Peyer's patch (tissue), 4 donors: ENCODE measurements at regions not wholly inside any gene's neighbourhood (a gene's known extent, or its start where the extent isn't known, plus 50 kb on each side); places are given as distances from the start of the nearest gene placed in this dataset.

Source experiments
- DNase-seq, 3 donors: peaks; one replicate each; pipeline ENCODE4 v3.0.0-alpha.2; 2017 to 2019
- H3K27ac ChIP-seq, 4 donors: fragments of 200-600 bp; sonication (generic); one replicate each; pipeline ENCODE4 v1.5.1; 2016 to 2019
- H3K27me3 ChIP-seq, 2 donors: fragments of 200-600 bp; sonication (generic); one replicate each; pipeline ENCODE4 v1.5.1; 2019
- H3K36me3 ChIP-seq, 3 donors: fragments of 200-600 bp; sonication (generic); one replicate each; pipeline ENCODE4 v1.5.1; 2016 to 2019
- H3K4me1 ChIP-seq, 4 donors: fragments of 200-600 bp; sonication (generic); one replicate each; pipeline ENCODE4 v1.5.1; 2016 to 2019
- H3K4me3 ChIP-seq, 4 donors: fragments of 200-600 bp; sonication (generic); 1 replicate in 3 of 4; 2 replicates in 1 of 4; pipeline ENCODE4 v1.5.1; 2016 to 2019; ENCODE audit warnings: mild to moderate bottlenecking in 1 of 4
- H3K9me3 ChIP-seq, 4 donors: fragments of 200-600 bp; sonication (generic); one replicate each; pipeline ENCODE4 v1.5.1; 2016 to 2019; ENCODE audit warnings: mild to moderate bottlenecking in 1 of 4
- CTCF ChIP-seq, 6 experiments: fragments of 450-650 bp in 4 of 6; fragments of 200-600 bp in 2 of 6; sonication (generic) in 1 of 6; IDR thresholded peaks; one replicate each; pipeline ENCODE4 v1.5.1; 2017 to 2019; ENCODE audit warnings: antibody characterized with exemption in 6 of 6, mild to moderate bottlenecking in 3 of 6, moderate library complexity in 1 of 6
- POLR2A ChIP-seq, 2 donors: fragments of 450-650 bp; IDR thresholded peaks; one replicate each; pipeline ENCODE4 v1.5.1; 2017; ENCODE audit warnings: antibody characterized with exemption in 2 of 2, mild to moderate bottlenecking in 2 of 2, moderate library complexity in 2 of 2

GRCh38 chr4:96173756-96174155 lies 333.9 kb downstream of the PDHA2 start:
- Histone ChIP-seq H3K4me3 (no peak overlapping the region), H3K27ac (no peak overlapping the region), H3K27me3 (no peaks in the 10 kb centered on the region), H3K4me1 (no peaks in the 10 kb centered on the region), H3K9me3 (no peaks in the 10 kb centered on the region), H3K36me3 (no peaks in the 10 kb centered on the region)
- DNase-seq = no peak
- TF ChIP-seq CTCF (IDR thresholded peaks at IDR 0.05) (no peak), POLR2A (IDR thresholded peaks at IDR 0.05) (no peak)

- TF ChIP-seq POLR2A (IDR thresholded peaks at IDR 0.05) (no peak), CTCF (IDR thresholded peaks at IDR 0.05) (no peak)
- no peak for DNase-seq
- no peaks in the 10 kb centered on the region for H3K36me3 ChIP-seq
- no peak overlapping the region for H3K4me3 ChIP-seq
- no peaks in the 10 kb centered on the region for H3K4me1 ChIP-seq
- no peaks in the 10 kb centered on the region for H3K27me3 ChIP-seq
- H3K27ac ChIP-seq = no peak overlapping the region
- H3K9me3 ChIP-seq = no peaks in the 10 kb centered on the region
These were observed 336.0 kb downstream of the PDHA2 start for GRCh38 chr4:96175871-96176270.

DNA sequence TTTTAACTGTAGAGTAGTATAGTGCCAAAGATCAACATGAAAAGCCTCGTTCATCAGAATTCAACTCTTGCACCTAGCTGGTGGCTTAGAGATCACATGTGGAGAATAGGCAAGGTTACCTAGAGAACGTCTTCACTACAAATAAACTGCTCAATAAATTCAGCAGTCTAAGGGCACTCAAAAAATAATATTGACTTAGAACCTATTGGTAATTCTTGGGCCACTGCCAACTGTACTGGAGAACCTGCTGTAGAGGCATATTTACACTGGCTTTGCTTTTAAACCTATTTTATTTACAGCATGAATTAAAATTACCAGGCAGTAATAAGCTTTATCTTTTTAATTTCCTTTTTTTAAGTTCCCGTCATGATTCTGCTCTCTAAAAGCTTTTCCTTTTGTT lies 343.7 kb downstream of the PDHA2 start:
- no peak for DNase-seq
- Histone ChIP-seq H3K4me3 (no peak overlapping the region), H3K4me1 (no peaks in the 10 kb centered on the region), H3K36me3 (no peaks in the 10 kb centered on the region), H3K27ac (no peak overlapping the region), H3K27me3 (no peaks in the 10 kb centered on the region), H3K9me3 (no peaks in the 10 kb centered on the region)
- TF ChIP-seq CTCF (IDR thresholded peaks at IDR 0.05) = no peak
- no peak for TF ChIP-seq POLR2A (IDR thresholded peaks at IDR 0.05)

- Histone ChIP-seq H3K27ac (no peak overlapping the region), H3K9me3 (no peaks in the 10 kb centered on the region), H3K4me3 (no peak overlapping the region), H3K4me1 (no peaks in the 10 kb centered on the region), H3K36me3 (no peaks in the 10 kb centered on the region), H3K27me3 (no peaks in the 10 kb centered on the region)
- no peak for DNase-seq
- TF ChIP-seq CTCF (IDR thresholded peaks at IDR 0.05) (no peak), POLR2A (IDR thresholded peaks at IDR 0.05) (no peak)
These were observed 346.7 kb downstream of the PDHA2 start for GRCh38 chr4:96186593-96186992.

DNA sequence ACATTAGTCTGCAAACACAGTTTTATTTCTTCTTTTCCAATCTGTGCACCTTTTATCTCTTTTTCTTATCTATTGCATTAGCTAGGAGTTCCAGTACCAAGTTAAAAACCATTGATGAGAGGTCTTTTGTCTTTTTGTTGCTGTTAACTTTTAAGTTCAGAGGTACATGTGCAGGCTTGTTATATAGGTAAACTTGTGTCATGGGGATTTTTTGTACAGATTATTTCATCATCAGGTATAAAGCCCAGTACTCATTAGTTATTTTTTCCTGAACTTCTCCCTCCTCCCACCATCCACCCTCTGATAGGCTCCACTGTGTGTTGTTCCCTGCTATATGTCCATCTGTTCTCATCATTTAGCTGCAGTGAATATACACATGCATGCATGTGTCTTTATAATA lies 349.9 kb downstream of the PDHA2 start:
- no peaks in the 10 kb centered on the region for H3K27me3 ChIP-seq
- no peak overlapping the region for H3K4me3 ChIP-seq
- H3K4me1 ChIP-seq = no peaks in the 10 kb centered on the region
- DNase-seq = no peak
- H3K36me3 ChIP-seq = no peaks in the 10 kb centered on the region
- TF ChIP-seq POLR2A (IDR thresholded peaks at IDR 0.05) = no peak
- no peak for TF ChIP-seq CTCF (IDR thresholded peaks at IDR 0.05)
- H3K9me3 ChIP-seq = no peaks in the 10 kb centered on the region
- no peak overlapping the region for H3K27ac ChIP-seq

GRCh38 chr4:96193061-96193460 lies 353.2 kb downstream of the PDHA2 start:
- Histone ChIP-seq H3K4me3 (no peak overlapping the region), H3K27me3 (no peaks in the 10 kb centered on the region), H3K36me3 (no peaks in the 10 kb centered on the region), H3K9me3 (no peaks in the 10 kb centered on the region), H3K27ac (no peak overlapping the region), H3K4me1 (no peaks in the 10 kb centered on the region)
- no peak for TF ChIP-seq POLR2A (IDR thresholded peaks at IDR 0.05)
- no peak for TF ChIP-seq CTCF (IDR thresholded peaks at IDR 0.05)
- DNase-seq = no peak
